HUDEP-2 (cell line): ENCODE measurements at regions not wholly inside any gene's neighbourhood (a gene's known extent, or its start where the extent isn't known, plus 50 kb on each side); places are given as distances from the start of the nearest gene placed in this dataset.
A peak's percentile ranks its signal among the peaks of the same experiment; 100 is the strongest.

Source experiments
- DNase-seq, 76 experiments: peaks; one replicate each; lab custom pipeline; 2025; ENCODE audit not compliant: unreplicated experiment in 76 of 76; lab: John Stamatoyannopoulos, UW

- DNase-seq, result no peak
Observed at GRCh38 chr6:148128014-148128730, 214.5 kb upstream of the SASH1 start.

GRCh38 chr6:148134592-148134991, 208.0 kb upstream of the SASH1 start:
- no peak for DNase-seq

- no peak for DNase-seq
Observed at GRCh38 chr6:148136586-148136985, 206.1 kb upstream of the SASH1 start.

- DNase-seq, result no peak
Observed at GRCh38 chr6:148137652-148138051, 205.0 kb upstream of the SASH1 start.

GRCh38 chr6:148138573-148138972, 204.1 kb upstream of the SASH1 start:
- DNase-seq, result no peak

GRCh38 chr6:148140772-148141557, 201.7 kb upstream of the SASH1 start:
- no peak for DNase-seq

- no peak for DNase-seq
Observed at GRCh38 chr6:148142821-148143220, 199.8 kb upstream of the SASH1 start.

- DNase-seq, result no peak
Observed at GRCh38 chr6:148143771-148144170, 198.9 kb upstream of the SASH1 start.

GRCh38 chr6:148144917-148145521, 197.6 kb upstream of the SASH1 start:
- DNase-seq, result peak in 67 of 76 experiments; percentile 6 to 81 (median 54)

GRCh38 chr6:148146717-148147462, 195.7 kb upstream of the SASH1 start:
- DNase-seq, result no peak

GRCh38 chr6:148147463-148147830, 195.2 kb upstream of the SASH1 start:
- DNase-seq, result no peak

GRCh38 chr6:148151896-148152643, 190.6 kb upstream of the SASH1 start:
- no peak for DNase-seq

- no peak for DNase-seq
Observed at GRCh38 chr6:148154668-148155067, 188.0 kb upstream of the SASH1 start.

- DNase-seq, result no peak
Observed at GRCh38 chr6:148155293-148155692, 187.3 kb upstream of the SASH1 start.

GRCh38 chr6:148157841-148158240, 184.8 kb upstream of the SASH1 start:
- no peak for DNase-seq

GRCh38 chr6:148164645-148165044, 178.0 kb upstream of the SASH1 start:
- DNase-seq, result peak in 1 of 76 experiments; percentile 36

- peak in 23 of 76 experiments; percentile 5 to 65 (median 25) for DNase-seq
Observed at GRCh38 chr6:148166339-148166968, 176.2 kb upstream of the SASH1 start.

- no peak for DNase-seq
Observed at GRCh38 chr6:148169706-148170105, 172.9 kb upstream of the SASH1 start.

- DNase-seq, result peak in 5 of 76 experiments; percentile 13 to 37 (median 17)
Observed at GRCh38 chr6:148170286-148170685, 172.4 kb upstream of the SASH1 start.

- DNase-seq, result no peak
Observed at GRCh38 chr6:148173548-148173947, 169.1 kb upstream of the SASH1 start.
